LNCaP clone FGC (cell line): ENCODE measurements at regions not wholly inside any gene's neighbourhood (a gene's known extent, or its start where the extent isn't known, plus 50 kb on each side); places are given as distances from the start of the nearest gene placed in this dataset.

Experiments used
- DNase-seq: peaks from one replicate; pipeline ENCODE4 v3.0.0-alpha.2; 2011; ENCODE audit warnings: low read depth
- H3K4me3 ChIP-seq: 2 replicates; pipeline ENCODE4 v1.5.1; 2011; ENCODE audit warnings: mild to moderate bottlenecking, low read depth, low read length, control low read depth
- CTCF ChIP-seq: IDR thresholded peaks from 2 replicates; pipeline ENCODE4 v1.5.1; 2012; ENCODE audit warnings: mild to moderate bottlenecking; ENCODE audit not compliant: control insufficient read depth, insufficient read depth; ENCODE audit errors: extremely low read depth

- TF ChIP-seq CTCF: no peak
- H3K4me3 ChIP-seq: no peak overlapping the region
- DNase-seq: no peak
These were observed 369.4 kb downstream of the NR2F2 start for GRCh38 chr15:96699871-96700401.

- H3K4me3 ChIP-seq: no peak overlapping the region
- TF ChIP-seq CTCF: no peak
- DNase-seq: no peak
These were observed 370.1 kb downstream of the NR2F2 start for GRCh38 chr15:96700555-96700954.

GRCh38 chr15:96701443-96701842 is 370.9 kb downstream of the NR2F2 start:
- no peak for DNase-seq
- H3K4me3 ChIP-seq: no peak overlapping the region
- TF ChIP-seq CTCF: peak; percentile 49

- H3K4me3 ChIP-seq: no peak overlapping the region
- no peak for TF ChIP-seq CTCF
- DNase-seq: no peak
These were observed 371.4 kb downstream of the NR2F2 start for GRCh38 chr15:96701877-96702276.

GRCh38 chr15:96702589-96702988 is 372.1 kb downstream of the NR2F2 start:
- TF ChIP-seq CTCF: no peak
- no peak overlapping the region for H3K4me3 ChIP-seq
- no peak for DNase-seq

GRCh38 chr15:96703091-96703490 is 372.6 kb downstream of the NR2F2 start:
- no peak for TF ChIP-seq CTCF
- H3K4me3 ChIP-seq: no peak overlapping the region
- DNase-seq: no peak

- DNase-seq: no peak
- H3K4me3 ChIP-seq: no peak overlapping the region
- TF ChIP-seq CTCF: no peak
These were observed 373.5 kb downstream of the NR2F2 start for GRCh38 chr15:96703794-96704550.
